Naive thymus-derived CD4-positive, alpha-beta T cell (primary cell): ENCODE measurements at regions not wholly inside any gene's neighbourhood (a gene's known extent, or its start where the extent isn't known, plus 50 kb on each side); places are given as distances from the start of the nearest gene placed in this dataset.
A peak's percentile ranks its signal among the peaks of the same experiment; 100 is the strongest.

Experiments used
- ATAC-seq: fragments of 150-1000 bp; cut with Tn5 transposase; 2 replicates; pipeline ENCODE4 v1.10.0; 2021; ENCODE audit warnings: mild to moderate bottlenecking, moderate library complexity
- CTCF ChIA-PET: fragments of 350-600 bp; sonication (Branson Sonifier 250); formaldehyde crosslinking; loops from one replicate; lab custom pipeline; 2021; ENCODE audit warnings: antibody characterized with exemption; lab: Charles Lee
- POLR2A ChIA-PET: fragments of 350-600 bp; sonication (Branson Sonifier 250); formaldehyde crosslinking; loops from one replicate; lab custom pipeline; 2021; ENCODE audit warnings: antibody characterized with exemption, inconsistent platforms; lab: Charles Lee
- DNase-seq, 9 donors: peaks; one replicate each; pipeline versions ENCODE4 v3.0.0 to v3.0.0-alpha.2; 2020 to 2022; ENCODE audit warnings: mixed read lengths in 1 of 9
- H3K27ac ChIP-seq: one replicate; pipeline ENCODE4 v1.7.0; 2013; ENCODE audit warnings: mild to moderate bottlenecking, low read depth, low read length, moderate library complexity
- H3K27me3 ChIP-seq, 2 donors: one replicate each; pipeline ENCODE4 v1.7.0; 2013; ENCODE audit warnings: low read length in 2 of 2, mild to moderate bottlenecking in 2 of 2, moderate library complexity in 2 of 2; ENCODE audit not compliant: control insufficient read depth in 2 of 2, insufficient read depth in 2 of 2
- H3K36me3 ChIP-seq, 3 experiments: 1 replicate in 2 of 3; 2 replicates in 1 of 3; pipeline ENCODE4 v1.7.0; 2013; ENCODE audit warnings: low read length in 3 of 3, mild to moderate bottlenecking in 3 of 3, moderate library complexity in 1 of 3; ENCODE audit not compliant: insufficient read depth in 3 of 3, control insufficient read depth in 2 of 3
- H3K4me1 ChIP-seq, 2 donors: one replicate each; pipeline ENCODE4 v1.7.0; 2013; ENCODE audit warnings: low read length in 2 of 2, mild to moderate bottlenecking in 2 of 2, moderate library complexity in 1 of 2; ENCODE audit not compliant: control insufficient read depth in 2 of 2, insufficient read depth in 2 of 2
- H3K4me3 ChIP-seq: 2 replicates; pipeline ENCODE4 v1.7.0; 2013; ENCODE audit warnings: mild to moderate bottlenecking, low read length
- H3K9me3 ChIP-seq, 3 experiments: 1 replicate in 2 of 3; 2 replicates in 1 of 3; pipeline ENCODE4 v1.7.0; 2013; ENCODE audit warnings: low read length in 3 of 3; ENCODE audit not compliant: control insufficient read depth in 2 of 3
- H3K27ac Mint-ChIP-seq, 9 donors: one replicate each; pipeline ENCODE4 v1.8.0; 2020 to 2022; ENCODE audit warnings: mixed read lengths in 9 of 9, mild to moderate bottlenecking in 8 of 9, moderate library complexity in 5 of 9, inconsistent platforms in 2 of 9
- H3K27me3 Mint-ChIP-seq, 5 donors: one replicate each; pipeline ENCODE4 v1.8.0; 2021 to 2022; ENCODE audit warnings: mixed read lengths in 5 of 5, mild to moderate bottlenecking in 1 of 5
- H3K36me3 Mint-ChIP-seq, 5 donors: one replicate each; pipeline ENCODE4 v1.8.0; 2020 to 2022; ENCODE audit warnings: mixed read lengths in 5 of 5, mild to moderate bottlenecking in 3 of 5, inconsistent platforms in 1 of 5
- H3K4me1 Mint-ChIP-seq, 7 donors: one replicate each; pipeline ENCODE4 v1.8.0; 2020 to 2022; ENCODE audit warnings: mixed read lengths in 7 of 7, mild to moderate bottlenecking in 3 of 7, inconsistent platforms in 1 of 7
- H3K4me3 Mint-ChIP-seq, 10 donors: one replicate each; pipeline ENCODE4 v1.8.0; 2020 to 2022; ENCODE audit warnings: mild to moderate bottlenecking in 10 of 10, mixed read lengths in 10 of 10, moderate library complexity in 6 of 10, inconsistent platforms in 2 of 10
- H3K9me3 Mint-ChIP-seq, 11 donors: one replicate each; pipeline ENCODE4 v1.8.0; 2020 to 2022; ENCODE audit warnings: mixed read lengths in 11 of 11, mild to moderate bottlenecking in 4 of 11, inconsistent platforms in 1 of 11, moderate library complexity in 1 of 11
- intact Hi-C, 2 donors: fragments of 100-400 bp; cut with micrococcal nuclease; formaldehyde crosslinking; loops; one replicate each; pipeline ENCODE4 v1.15.1; 2023

GRCh38 chr18:38406607-38407006 lies 841.0 kb upstream of the CELF4 start:
- Mint-ChIP-seq H3K27me3 (peaks cover 0 to 4% (median 0%) of the 10 kb centered on the region in 5 donors), H3K4me3 (no peak overlapping the region), H3K9me3 (peaks cover 0 to 25% (median 4%) of the 10 kb centered on the region in 11 donors), H3K27ac (no peak overlapping the region), H3K4me1 (no peaks in the 10 kb centered on the region), H3K36me3 (peaks cover 0 to 4% (median 0%) of the 10 kb centered on the region in 5 donors)
- intact Hi-C loops, result no loop called here
- peak in 1 of 9 donors; percentile 1 for DNase-seq
- POLR2A ChIA-PET, result no interaction called here
- Histone ChIP-seq H3K4me1 (no peaks in the 10 kb centered on the region), H3K27me3 (no peaks in the 10 kb centered on the region), H3K27ac (no peak overlapping the region), H3K4me3 (no peak overlapping the region), H3K9me3 (no peaks in the 10 kb centered on the region), H3K36me3 (no peaks in the 10 kb centered on the region)
- ATAC-seq, result no peak
- CTCF ChIA-PET, result no interaction called here

GRCh38 chr18:38402509-38402908 lies 836.9 kb upstream of the CELF4 start:
- no peaks in the 10 kb centered on the region for H3K36me3 ChIP-seq
- no peak overlapping the region for H3K4me3 ChIP-seq
- intact Hi-C loops, result no loop called here
- no peaks in the 10 kb centered on the region for H3K9me3 ChIP-seq
- ChIA-PET CTCF (no interaction called here), POLR2A (no interaction called here)
- Mint-ChIP-seq H3K4me3 (no peak overlapping the region), H3K4me1 (no peaks in the 10 kb centered on the region), H3K27ac (no peak overlapping the region), H3K36me3 (no peaks in the 10 kb centered on the region), H3K27me3 (peaks cover 0 to 4% (median 0%) of the 10 kb centered on the region in 5 donors), H3K9me3 (peaks cover 0 to 13% (median 0%) of the 10 kb centered on the region in 11 donors)
- no peak overlapping the region for H3K27ac ChIP-seq
- no peaks in the 10 kb centered on the region for H3K27me3 ChIP-seq
- no peaks in the 10 kb centered on the region for H3K4me1 ChIP-seq
- DNase-seq (no peak), ATAC-seq (no peak)

GRCh38 chr18:38397094-38397493 lies 831.5 kb upstream of the CELF4 start:
- ATAC-seq, result no peak
- no peaks in the 10 kb centered on the region for H3K36me3 Mint-ChIP-seq
- no peak overlapping the region for H3K4me3 ChIP-seq
- H3K27ac ChIP-seq, result no peak overlapping the region
- intact Hi-C loops, result no loop called here
- H3K27me3 ChIP-seq, result no peaks in the 10 kb centered on the region
- no peak overlapping the region for H3K27ac Mint-ChIP-seq
- DNase-seq, result no peak
- no peaks in the 10 kb centered on the region for H3K4me1 ChIP-seq
- H3K36me3 ChIP-seq, result no peaks in the 10 kb centered on the region
- peaks cover 0 to 5% (median 0%) of the 10 kb centered on the region in 11 donors for H3K9me3 Mint-ChIP-seq
- H3K4me3 Mint-ChIP-seq, result no peak overlapping the region
- ChIA-PET POLR2A (no interaction called here), CTCF (no interaction called here)
- H3K27me3 Mint-ChIP-seq, result no peaks in the 10 kb centered on the region
- H3K4me1 Mint-ChIP-seq, result no peaks in the 10 kb centered on the region
- no peaks in the 10 kb centered on the region for H3K9me3 ChIP-seq

DNA sequence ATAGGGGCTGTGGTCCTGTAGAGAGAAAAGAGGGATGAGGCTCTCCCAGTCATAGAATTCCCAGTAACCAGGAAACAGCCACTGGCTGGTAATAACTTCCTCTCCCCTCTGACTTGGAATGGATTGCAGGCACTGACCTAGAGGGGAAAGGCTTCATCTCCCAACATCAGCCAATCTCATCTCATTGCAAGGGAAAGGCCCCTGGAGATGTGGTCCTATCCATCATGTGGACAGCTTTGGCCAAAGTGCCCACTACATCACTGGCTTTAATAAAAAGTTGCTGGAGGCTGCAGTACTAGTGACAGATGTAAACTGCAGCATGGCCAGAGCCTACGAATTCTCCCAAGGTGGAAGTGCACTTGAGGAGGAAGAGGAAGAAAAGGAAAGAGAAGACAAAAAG lies 820.5 kb upstream of the CELF4 start:
- H3K4me3 ChIP-seq, result no peak overlapping the region

DNA sequence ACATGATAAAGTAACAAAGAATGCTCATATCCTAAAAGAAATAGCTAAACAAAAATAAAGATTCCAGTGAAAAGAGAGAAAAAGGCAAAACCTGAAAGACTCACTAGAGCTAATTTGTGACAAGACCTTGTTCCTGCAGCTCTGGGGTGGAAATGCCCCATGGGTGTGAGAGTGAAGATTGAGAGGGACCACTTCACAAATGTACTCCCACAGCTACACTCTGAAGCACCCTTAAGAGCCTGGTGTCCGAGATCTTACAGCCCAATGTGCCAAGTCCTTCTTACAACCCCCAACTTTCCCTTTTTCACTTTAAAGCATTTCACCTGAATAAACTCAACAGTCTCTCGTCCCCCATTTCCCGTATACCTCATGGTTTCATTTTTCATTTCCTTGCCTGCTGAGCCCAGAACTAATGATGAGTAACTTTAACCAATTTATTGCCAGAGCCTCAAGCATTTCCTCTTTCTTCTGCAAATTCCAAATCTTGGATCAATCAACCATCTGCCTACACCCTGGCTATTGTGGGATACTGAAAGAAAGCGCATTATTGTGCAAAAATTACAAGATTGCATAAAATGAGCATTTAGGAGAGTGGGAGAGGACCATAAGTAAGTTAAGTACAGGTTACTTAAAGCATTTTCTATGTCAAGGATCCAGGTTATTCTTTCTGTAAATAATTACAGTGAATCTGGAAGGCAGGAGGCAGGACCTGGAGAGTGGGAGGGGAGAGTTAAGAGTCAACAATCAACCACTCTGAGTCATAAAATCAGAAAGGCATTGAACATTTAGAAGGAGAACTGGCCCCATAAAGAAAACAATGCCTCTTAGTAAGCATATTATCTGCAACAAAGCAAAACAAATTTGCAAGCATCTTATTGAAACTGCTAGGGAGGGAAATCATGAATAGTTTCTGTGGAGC lies 804.4 kb upstream of the CELF4 start:
- DNase-seq (peak in 1 of 9 donors; percentile 2), ATAC-seq (no peak)
- Mint-ChIP-seq H3K36me3 (peaks cover 0 to 6% (median 0%) of the 10 kb centered on the region in 5 donors), H3K27ac (peak overlapping the region in 4 of 9 donors; percentile 21 to 81 (median 54)), H3K4me3 (peak overlapping the region; percentile 4 to 75 (median 55)), H3K4me1 (peaks cover 0 to 11% (median 9%) of the 10 kb centered on the region in 7 donors), H3K9me3 (peaks cover 0 to 6% (median 0%) of the 10 kb centered on the region in 11 donors), H3K27me3 (no peaks in the 10 kb centered on the region)
- POLR2A ChIA-PET, result no interaction called here
- H3K9me3 ChIP-seq, result no peaks in the 10 kb centered on the region
- intact Hi-C loops, result loop anchor here in 1 of 2 donors (10.0 kb wide), 1 partner anchor 55 kb away; no protein-coding TSS in a partner anchor
- no peak overlapping the region for H3K4me3 ChIP-seq
- H3K4me1 ChIP-seq, result no peaks in the 10 kb centered on the region
- CTCF ChIA-PET, result no interaction called here
- no peaks in the 10 kb centered on the region for H3K27me3 ChIP-seq
- no peaks in the 10 kb centered on the region for H3K36me3 ChIP-seq
- no peak overlapping the region for H3K27ac ChIP-seq

More for the DNA sequence above, 820.5 kb upstream of the CELF4 start:
- CTCF ChIA-PET, result interaction anchor here (0.6 kb wide), 1 partner anchor 823 kb away, joined by 4 read pairs; no protein-coding TSS in a partner anchor
- H3K27ac ChIP-seq, result no peak overlapping the region
- no peaks in the 10 kb centered on the region for H3K36me3 ChIP-seq
- Mint-ChIP-seq H3K4me3 (no peak overlapping the region), H3K27ac (no peak overlapping the region), H3K36me3 (no peaks in the 10 kb centered on the region), H3K4me1 (no peaks in the 10 kb centered on the region), H3K9me3 (peaks cover 0 to 3% (median 0%) of the 10 kb centered on the region in 11 donors), H3K27me3 (peaks cover 0 to 8% (median 0%) of the 10 kb centered on the region in 5 donors)
- no peaks in the 10 kb centered on the region for H3K9me3 ChIP-seq
- intact Hi-C loops, result no loop called here
- no peaks in the 10 kb centered on the region for H3K4me1 ChIP-seq
- POLR2A ChIA-PET, result no interaction called here
- ATAC-seq (no peak), DNase-seq (no peak)
- H3K27me3 ChIP-seq, result no peaks in the 10 kb centered on the region

GRCh38 chr18:38368886-38369285 lies 803.3 kb upstream of the CELF4 start:
- no peak overlapping the region for H3K27ac ChIP-seq
- Mint-ChIP-seq H3K4me3 (no peak overlapping the region), H3K36me3 (peaks cover 0 to 6% (median 0%) of the 10 kb centered on the region in 5 donors), H3K9me3 (peaks cover 0 to 6% (median under 1%) of the 10 kb centered on the region in 11 donors), H3K27ac (no peak overlapping the region), H3K4me1 (peaks cover 0 to 11% (median 9%) of the 10 kb centered on the region in 7 donors), H3K27me3 (no peaks in the 10 kb centered on the region)
- H3K27me3 ChIP-seq, result no peaks in the 10 kb centered on the region
- CTCF ChIA-PET, result no interaction called here
- intact Hi-C loops, result loop anchor here in 1 of 2 donors (10.0 kb wide), 1 partner anchor 56 kb away; no protein-coding TSS in a partner anchor
- ATAC-seq, result no peak
- no peaks in the 10 kb centered on the region for H3K9me3 ChIP-seq
- H3K4me1 ChIP-seq, result no peaks in the 10 kb centered on the region
- H3K4me3 ChIP-seq, result no peak overlapping the region
- POLR2A ChIA-PET, result interaction anchor here (0.8 kb wide), 1 partner anchor 1475 kb away, joined by 3 read pairs; no protein-coding TSS in a partner anchor
- DNase-seq, result no peak
- H3K36me3 ChIP-seq, result no peaks in the 10 kb centered on the region
